GM21381 (cell line): ENCODE measurements at regions not wholly inside any gene's neighbourhood (a gene's known extent, or its start where the extent isn't known, plus 50 kb on each side); places are given as distances from the start of the nearest gene placed in this dataset.
"Not testable (repeated sequence)": the region's sequence is repeated elsewhere in the genome, so short reads cannot be mapped to it uniquely, and the experiment has no call there.

Experiments
- ATAC-seq: cut with Tn5 transposase; IDR thresholded peaks from one replicate; pipeline ENCODE4 v1.9.1; 2021; ENCODE audit warnings: mild to moderate bottlenecking, moderate library complexity; ENCODE audit not compliant: unreplicated experiment

GRCh38 chr4:67412153-67412712, 133.1 kb downstream of the CENPC start:
- ATAC-seq, result not testable (repeated sequence)

- ATAC-seq, result no peak
These were observed 142.0 kb downstream of the CENPC start for GRCh38 chr4:67403342-67403741.

GRCh38 chr4:67401902-67402301, 143.4 kb downstream of the CENPC start:
- no peak for ATAC-seq

GRCh38 chr4:67397931-67398330, 147.4 kb downstream of the CENPC start:
- no peak for ATAC-seq

- ATAC-seq, result no peak
These were observed 148.3 kb downstream of the CENPC start for GRCh38 chr4:67397031-67397430.

GRCh38 chr4:67396008-67396407, 149.3 kb downstream of the CENPC start:
- ATAC-seq, result no peak

- no peak for ATAC-seq
These were observed 150.4 kb downstream of the CENPC start for GRCh38 chr4:67394879-67395278.

GRCh38 chr4:67393699-67394281, 151.5 kb downstream of the CENPC start:
- ATAC-seq, result no peak

- no peak for ATAC-seq
These were observed 152.3 kb downstream of the CENPC start for GRCh38 chr4:67393007-67393406.

- not testable (repeated sequence) for ATAC-seq
These were observed 163.9 kb downstream of the CENPC start for GRCh38 chr4:67381406-67381804.

GRCh38 chr4:67380702-67381405, 164.4 kb downstream of the CENPC start:
- not testable (repeated sequence) for ATAC-seq

- no peak for ATAC-seq
These were observed 165.1 kb downstream of the CENPC start for GRCh38 chr4:67380154-67380553.

GRCh38 chr4:67375291-67375690, 170.0 kb downstream of the CENPC start:
- no peak for ATAC-seq

- no peak for ATAC-seq
These were observed 173.7 kb downstream of the CENPC start for GRCh38 chr4:67371615-67372014.

GRCh38 chr4:67366311-67366861, 178.9 kb downstream of the CENPC start:
- no peak for ATAC-seq

- no peak for ATAC-seq
These were observed 179.6 kb downstream of the CENPC start for GRCh38 chr4:67365661-67366245.

GRCh38 chr4:67355806-67356205, 189.5 kb downstream of the CENPC start:
- ATAC-seq, result no peak

GRCh38 chr4:67346654-67347053, 198.6 kb downstream of the CENPC start:
- no peak for ATAC-seq

- no peak for ATAC-seq
These were observed 200.5 kb downstream of the CENPC start for GRCh38 chr4:67344594-67345380.

GRCh38 chr4:67343199-67343598, 202.1 kb downstream of the CENPC start:
- ATAC-seq, result no peak

- no peak for ATAC-seq
These were observed 203.0 kb downstream of the CENPC start for GRCh38 chr4:67342291-67342690.
